ENCODE measurements at regions not wholly inside any gene's neighbourhood (a gene's known extent, or its start where the extent isn't known, plus 50 kb on each side); places are given as distances from the start of the nearest gene placed in this dataset.

GRCh38 chr2:238548902-238549462 is 122.3 kb downstream of the ASB1 start:
- Histone ChIP-seq H3K79me2 (ENCODE audit: insufficient read depth) (no peaks in the 10 kb centered on the region), H3K9ac (no peak overlapping the region), H4K20me1 (ENCODE audit: insufficient read depth) (no peaks in the 10 kb centered on the region), H3K4me3 (no peak overlapping the region), H3K4me1 (ENCODE audit: insufficient read depth) (no peaks in the 10 kb centered on the region), H3K9me3 (ENCODE audit: low read depth) (no peaks in the 10 kb centered on the region), H3K9me2 (ENCODE audit: insufficient read depth) (no peaks in the 10 kb centered on the region), H3K27me3 (replicated peaks; ENCODE audit: insufficient read depth) (no peaks in the 10 kb centered on the region), H3K4me2 (ENCODE audit: unreplicated experiment) (no peak overlapping the region), H2AFZ (no peak overlapping the region), H3K27ac (no peak overlapping the region), H3F3A (ENCODE audit: insufficient read depth) (no peaks in the 10 kb centered on the region), H3K36me3 (ENCODE audit: low read depth) (no peaks in the 10 kb centered on the region)
- 82 to 86% methylated on average over 5 of the region's 5 CpGs for WGBS, 2 experiments (ENCODE audit: low coverage in 1 of 2, low lambda C conversion rate in 2 of 2, missing lambda C conversion rate in 2 of 2)
- TF ChIP-seq EZH2 (IDR thresholded peaks at IDR 0.05; ENCODE audit: insufficient read depth, poor library complexity, severe bottlenecking) (no peak), EZH2phosphoT487 (IDR thresholded peaks at IDR 0.05; ENCODE audit: insufficient read depth, low read depth) (no peak)
- in situ Hi-C loops (cut with MboI): no loop called here
- no peak for DNase-seq

- in situ Hi-C loops (cut with MboI): no loop called here
- 62 to 70% methylated on average over 2 of the region's 2 CpGs for WGBS, 2 experiments (ENCODE audit: low coverage in 1 of 2, low lambda C conversion rate in 2 of 2, missing lambda C conversion rate in 2 of 2)
- no peak for DNase-seq
Measured at GRCh38 chr2:238549866-238550265, 123.1 kb downstream of the ASB1 start.

GRCh38 chr2:238551091-238551490 is 124.4 kb downstream of the ASB1 start:
- Histone ChIP-seq H3K9me2 (ENCODE audit: insufficient read depth) (no peaks in the 10 kb centered on the region), H2AFZ (no peak overlapping the region), H3K9ac (no peak overlapping the region), H3K4me2 (ENCODE audit: unreplicated experiment) (no peak overlapping the region), H3F3A (ENCODE audit: insufficient read depth) (no peaks in the 10 kb centered on the region), H3K27ac (no peak overlapping the region), H3K27me3 (replicated peaks; ENCODE audit: insufficient read depth) (no peaks in the 10 kb centered on the region), H3K4me3 (no peak overlapping the region), H3K36me3 (ENCODE audit: low read depth) (no peaks in the 10 kb centered on the region), H3K9me3 (ENCODE audit: low read depth) (no peaks in the 10 kb centered on the region), H4K20me1 (ENCODE audit: insufficient read depth) (no peaks in the 10 kb centered on the region), H3K79me2 (ENCODE audit: insufficient read depth) (no peaks in the 10 kb centered on the region), H3K4me1 (ENCODE audit: insufficient read depth) (no peaks in the 10 kb centered on the region)
- in situ Hi-C loops (cut with MboI): no loop called here
- WGBS, 2 experiments (ENCODE audit: low coverage in 1 of 2, low lambda C conversion rate in 2 of 2, missing lambda C conversion rate in 2 of 2): 93 to 96% methylated on average over 3 of the region's 3 CpGs
- TF ChIP-seq EZH2 (IDR thresholded peaks at IDR 0.05; ENCODE audit: insufficient read depth, poor library complexity, severe bottlenecking) (no peak), EZH2phosphoT487 (IDR thresholded peaks at IDR 0.05; ENCODE audit: insufficient read depth, low read depth) (no peak)
- no peak for DNase-seq

More at GRCh38 chr2:238549866-238550265, 123.1 kb downstream of the ASB1 start:
- Histone ChIP-seq H2AFZ (no peak overlapping the region), H3K9me3 (ENCODE audit: low read depth) (no peaks in the 10 kb centered on the region), H3K27ac (no peak overlapping the region), H3K9me2 (ENCODE audit: insufficient read depth) (no peaks in the 10 kb centered on the region), H3F3A (ENCODE audit: insufficient read depth) (no peaks in the 10 kb centered on the region), H3K79me2 (ENCODE audit: insufficient read depth) (no peaks in the 10 kb centered on the region), H4K20me1 (ENCODE audit: insufficient read depth) (no peaks in the 10 kb centered on the region), H3K4me1 (ENCODE audit: insufficient read depth) (no peaks in the 10 kb centered on the region), H3K27me3 (replicated peaks; ENCODE audit: insufficient read depth) (no peaks in the 10 kb centered on the region), H3K4me2 (ENCODE audit: unreplicated experiment) (no peak overlapping the region), H3K4me3 (no peak overlapping the region), H3K36me3 (ENCODE audit: low read depth) (no peaks in the 10 kb centered on the region), H3K9ac (no peak overlapping the region)
- no peak for TF ChIP-seq EZH2phosphoT487 (IDR thresholded peaks at IDR 0.05; ENCODE audit: insufficient read depth, low read depth)
- TF ChIP-seq EZH2 (IDR thresholded peaks at IDR 0.05; ENCODE audit: insufficient read depth, poor library complexity, severe bottlenecking): no peak

- no peaks in the 10 kb centered on the region for H3K79me2 ChIP-seq (ENCODE audit: insufficient read depth)
- WGBS, 2 experiments (ENCODE audit: low coverage in 1 of 2, low lambda C conversion rate in 2 of 2, missing lambda C conversion rate in 2 of 2): 80 to 83% methylated on average over 5 of the region's 5 CpGs
- no peak overlapping the region for H3K4me2 ChIP-seq (ENCODE audit: unreplicated experiment)
- no peaks in the 10 kb centered on the region for H3K27me3 ChIP-seq (replicated peaks; ENCODE audit: insufficient read depth)
- in situ Hi-C loops (cut with MboI): no loop called here
- H3K27ac ChIP-seq: no peak overlapping the region
- H3F3A ChIP-seq (ENCODE audit: insufficient read depth): no peaks in the 10 kb centered on the region
- no peaks in the 10 kb centered on the region for H3K4me1 ChIP-seq (ENCODE audit: insufficient read depth)
- TF ChIP-seq EZH2phosphoT487 (IDR thresholded peaks at IDR 0.05; ENCODE audit: insufficient read depth, low read depth): no peak
- TF ChIP-seq EZH2 (IDR thresholded peaks at IDR 0.05; ENCODE audit: insufficient read depth, poor library complexity, severe bottlenecking): no peak
- H3K9me3 ChIP-seq (ENCODE audit: low read depth): no peaks in the 10 kb centered on the region
- H3K36me3 ChIP-seq (ENCODE audit: low read depth): no peaks in the 10 kb centered on the region
- H3K9me2 ChIP-seq (ENCODE audit: insufficient read depth): no peaks in the 10 kb centered on the region
- no peak overlapping the region for H3K9ac ChIP-seq
- DNase-seq: no peak
- H2AFZ ChIP-seq: no peak overlapping the region
- H4K20me1 ChIP-seq (ENCODE audit: insufficient read depth): no peaks in the 10 kb centered on the region
- no peak overlapping the region for H3K4me3 ChIP-seq
Measured at GRCh38 chr2:238552226-238552625, 125.5 kb downstream of the ASB1 start.

- H3K27ac ChIP-seq: no peak overlapping the region
- 78 to 85% methylated on average over 4 of the region's 4 CpGs for WGBS, 2 experiments (ENCODE audit: low coverage in 1 of 2, low lambda C conversion rate in 2 of 2, missing lambda C conversion rate in 2 of 2)
- no peak overlapping the region for H2AFZ ChIP-seq
- no peak overlapping the region for H3K4me3 ChIP-seq
- no peak for TF ChIP-seq EZH2phosphoT487 (IDR thresholded peaks at IDR 0.05; ENCODE audit: insufficient read depth, low read depth)
- TF ChIP-seq EZH2 (IDR thresholded peaks at IDR 0.05; ENCODE audit: insufficient read depth, poor library complexity, severe bottlenecking): no peak
- no peaks in the 10 kb centered on the region for H3K79me2 ChIP-seq (ENCODE audit: insufficient read depth)
- no peak for DNase-seq
- H3K9me3 ChIP-seq (ENCODE audit: low read depth): no peaks in the 10 kb centered on the region
- no peaks in the 10 kb centered on the region for H3K27me3 ChIP-seq (replicated peaks; ENCODE audit: insufficient read depth)
- H3K9ac ChIP-seq: no peak overlapping the region
- H3F3A ChIP-seq (ENCODE audit: insufficient read depth): no peaks in the 10 kb centered on the region
- no peaks in the 10 kb centered on the region for H3K9me2 ChIP-seq (ENCODE audit: insufficient read depth)
- no peak overlapping the region for H3K4me2 ChIP-seq (ENCODE audit: unreplicated experiment)
- H4K20me1 ChIP-seq (ENCODE audit: insufficient read depth): no peaks in the 10 kb centered on the region
- no peaks in the 10 kb centered on the region for H3K36me3 ChIP-seq (ENCODE audit: low read depth)
- no peaks in the 10 kb centered on the region for H3K4me1 ChIP-seq (ENCODE audit: insufficient read depth)
- in situ Hi-C loops (cut with MboI): no loop called here
Measured at GRCh38 chr2:238553159-238553558, 126.4 kb downstream of the ASB1 start.

Measured in GM23248 (cell line).